NCI-H774 (cell line): ENCODE measurements at regions not wholly inside any gene's neighbourhood (a gene's known extent, or its start where the extent isn't known, plus 50 kb on each side); places are given as distances from the start of the nearest gene placed in this dataset.
A peak's percentile ranks its signal among the peaks of the same experiment; 100 is the strongest.

Source experiments
- DNase-seq: peaks from one replicate; lab custom pipeline; 2025; lab: John Stamatoyannopoulos, UW

- DNase-seq: no peak
Observed at GRCh38 chr16:51321251-51321650, 170.2 kb upstream of the SALL1 start.

- DNase-seq: no peak
Observed at GRCh38 chr16:51317575-51317974, 166.5 kb upstream of the SALL1 start.

GRCh38 chr16:51313198-51313597 is 162.1 kb upstream of the SALL1 start:
- DNase-seq: no peak

GRCh38 chr16:51312363-51313150 is 161.5 kb upstream of the SALL1 start:
- no peak for DNase-seq

- no peak for DNase-seq
Observed at GRCh38 chr16:51310159-51310558, 159.1 kb upstream of the SALL1 start.

- no peak for DNase-seq
Observed at GRCh38 chr16:51306886-51307595, 156.0 kb upstream of the SALL1 start.

- DNase-seq: no peak
Observed at GRCh38 chr16:51306116-51306515, 155.0 kb upstream of the SALL1 start.

GRCh38 chr16:51305337-51305736 is 154.3 kb upstream of the SALL1 start:
- DNase-seq: no peak

GRCh38 chr16:51302042-51302441 is 151.0 kb upstream of the SALL1 start:
- no peak for DNase-seq

- DNase-seq: no peak
Observed at GRCh38 chr16:51298800-51299199, 147.7 kb upstream of the SALL1 start.

GRCh38 chr16:51290442-51291285 is 139.6 kb upstream of the SALL1 start:
- DNase-seq: no peak

- DNase-seq: no peak
Observed at GRCh38 chr16:51289336-51289735, 138.3 kb upstream of the SALL1 start.

GRCh38 chr16:51287121-51287755 is 136.2 kb upstream of the SALL1 start:
- no peak for DNase-seq

GRCh38 chr16:51286272-51286671 is 135.2 kb upstream of the SALL1 start:
- DNase-seq: no peak

GRCh38 chr16:51276336-51276735 is 125.3 kb upstream of the SALL1 start:
- peak; percentile 12 for DNase-seq

GRCh38 chr16:51272420-51272819 is 121.3 kb upstream of the SALL1 start:
- DNase-seq: no peak

- DNase-seq: no peak
Observed at GRCh38 chr16:51271156-51271701, 120.2 kb upstream of the SALL1 start.

GRCh38 chr16:51268237-51268636 is 117.2 kb upstream of the SALL1 start:
- DNase-seq: no peak

GRCh38 chr16:51267681-51268080 is 116.6 kb upstream of the SALL1 start:
- no peak for DNase-seq

GRCh38 chr16:51262428-51262827 is 111.4 kb upstream of the SALL1 start:
- no peak for DNase-seq

- no peak for DNase-seq
Observed at GRCh38 chr16:51261919-51262318, 110.8 kb upstream of the SALL1 start.
